Thyroid gland (tissue), 4 donors: ENCODE measurements at regions not wholly inside any gene's neighbourhood (a gene's known extent, or its start where the extent isn't known, plus 50 kb on each side); places are given as distances from the start of the nearest gene placed in this dataset.

Source experiments
- POLR2A ChIP-seq, 2 donors: fragments of 450-650 bp; IDR thresholded peaks; one replicate each; pipeline ENCODE4 v1.6.1; 2017; ENCODE audit warnings: antibody characterized with exemption in 2 of 2, mild to moderate bottlenecking in 2 of 2, moderate library complexity in 1 of 2
- TF ChIP-seq, protein P1 (sequence below), 6 experiments: fragments of 200-600 bp in 3 of 6; fragments of 450-650 bp in 3 of 6; sonication (generic) in 3 of 6; IDR thresholded peaks; one replicate each; pipeline ENCODE4 v1.5.1; 2016 to 2019; ENCODE audit warnings: antibody characterized with exemption in 6 of 6, mild to moderate bottlenecking in 2 of 6, inconsistent platforms in 1 of 6, moderate library complexity in 1 of 6

- TF ChIP-seq, protein P1, sequence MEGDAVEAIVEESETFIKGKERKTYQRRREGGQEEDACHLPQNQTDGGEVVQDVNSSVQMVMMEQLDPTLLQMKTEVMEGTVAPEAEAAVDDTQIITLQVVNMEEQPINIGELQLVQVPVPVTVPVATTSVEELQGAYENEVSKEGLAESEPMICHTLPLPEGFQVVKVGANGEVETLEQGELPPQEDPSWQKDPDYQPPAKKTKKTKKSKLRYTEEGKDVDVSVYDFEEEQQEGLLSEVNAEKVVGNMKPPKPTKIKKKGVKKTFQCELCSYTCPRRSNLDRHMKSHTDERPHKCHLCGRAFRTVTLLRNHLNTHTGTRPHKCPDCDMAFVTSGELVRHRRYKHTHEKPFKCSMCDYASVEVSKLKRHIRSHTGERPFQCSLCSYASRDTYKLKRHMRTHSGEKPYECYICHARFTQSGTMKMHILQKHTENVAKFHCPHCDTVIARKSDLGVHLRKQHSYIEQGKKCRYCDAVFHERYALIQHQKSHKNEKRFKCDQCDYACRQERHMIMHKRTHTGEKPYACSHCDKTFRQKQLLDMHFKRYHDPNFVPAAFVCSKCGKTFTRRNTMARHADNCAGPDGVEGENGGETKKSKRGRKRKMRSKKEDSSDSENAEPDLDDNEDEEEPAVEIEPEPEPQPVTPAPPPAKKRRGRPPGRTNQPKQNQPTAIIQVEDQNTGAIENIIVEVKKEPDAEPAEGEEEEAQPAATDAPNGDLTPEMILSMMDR (IDR thresholded peaks at IDR 0.05), result no peak
- TF ChIP-seq POLR2A (IDR thresholded peaks at IDR 0.05), result no peak
These were observed 222.6 kb downstream of the NPR3 start for GRCh38 chr5:32933692-32934091.
